ENCODE measurements at regions not wholly inside any gene's neighbourhood (a gene's known extent, or its start where the extent isn't known, plus 50 kb on each side); places are given as distances from the start of the nearest gene placed in this dataset.

DNA sequence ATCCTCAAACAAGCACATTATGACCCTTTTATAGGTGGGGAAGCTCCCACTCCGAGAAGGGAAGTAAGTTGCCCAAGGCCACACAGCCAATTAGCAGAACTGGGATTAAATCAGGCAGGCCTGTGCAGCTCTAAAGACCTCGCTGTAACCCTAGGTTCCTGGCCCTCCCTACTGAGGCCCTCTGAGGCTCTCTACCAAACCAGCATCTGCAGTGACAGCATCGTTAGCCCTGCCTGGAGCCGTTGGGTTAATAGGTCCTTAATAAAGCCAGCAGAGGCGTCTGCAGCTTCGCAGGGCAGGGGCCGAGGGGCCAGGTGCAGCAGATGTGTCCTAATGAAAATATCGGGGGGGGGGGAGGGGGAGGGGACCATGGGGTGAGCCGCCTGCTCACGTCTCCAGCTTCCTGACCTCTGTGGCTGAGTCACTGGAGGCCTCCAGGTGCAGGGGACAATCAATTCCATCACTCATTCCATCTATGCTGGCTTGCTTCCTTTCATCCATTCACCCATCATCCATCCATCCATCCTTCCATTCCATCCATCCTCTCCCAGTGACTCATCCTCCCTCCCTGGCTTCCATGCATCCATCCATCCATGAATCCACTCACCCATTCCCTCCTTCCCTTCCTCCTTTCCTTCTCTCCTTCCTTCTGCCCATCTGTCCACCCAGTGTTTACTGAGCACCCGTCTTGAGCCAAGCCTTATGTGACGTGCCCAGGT lies 203.9 kb downstream of the C9orf50 start:
- peaks cover 17% of the 10 kb centered on the region for H3K4me1 ChIP-seq (ENCODE audit: insufficient read depth)
- no peaks in the 10 kb centered on the region for H3K27me3 ChIP-seq (replicated peaks; ENCODE audit: insufficient read depth)
- in situ Hi-C loops (cut with MboI): no loop called here
- no peaks in the 10 kb centered on the region for H3K79me2 ChIP-seq (ENCODE audit: insufficient read depth)
- no peak for TF ChIP-seq EZH2phosphoT487 (IDR thresholded peaks at IDR 0.05; ENCODE audit: insufficient read depth, low read depth)
- TF ChIP-seq EZH2 (IDR thresholded peaks at IDR 0.05; ENCODE audit: insufficient read depth, poor library complexity, severe bottlenecking): no peak
- no peak for DNase-seq
- 75 to 79% methylated on average over 9 to 12 of the region's 12 CpGs for WGBS, 2 experiments (ENCODE audit: low coverage in 1 of 2, low lambda C conversion rate in 2 of 2, missing lambda C conversion rate in 2 of 2)
- peaks cover 8% of the 10 kb centered on the region for H3F3A ChIP-seq (ENCODE audit: insufficient read depth)
- H4K20me1 ChIP-seq (ENCODE audit: insufficient read depth): no peaks in the 10 kb centered on the region
- H3K27ac ChIP-seq: no peak overlapping the region
- H2AFZ ChIP-seq: no peak overlapping the region
- H3K4me2 ChIP-seq (ENCODE audit: unreplicated experiment): no peak overlapping the region
- no peaks in the 10 kb centered on the region for H3K9me3 ChIP-seq (ENCODE audit: low read depth)
- no peaks in the 10 kb centered on the region for H3K36me3 ChIP-seq (ENCODE audit: low read depth)
- H3K4me3 ChIP-seq: no peak overlapping the region
- no peaks in the 10 kb centered on the region for H3K9me2 ChIP-seq (ENCODE audit: insufficient read depth)
- H3K9ac ChIP-seq: no peak overlapping the region

- TF ChIP-seq EZH2 (IDR thresholded peaks at IDR 0.05; ENCODE audit: insufficient read depth, poor library complexity, severe bottlenecking) (no peak), EZH2phosphoT487 (IDR thresholded peaks at IDR 0.05; ENCODE audit: insufficient read depth, low read depth) (no peak)
- 59 to 67% methylated on average over 22 to 26 of the region's 26 CpGs for WGBS, 2 experiments (ENCODE audit: low coverage in 1 of 2, low lambda C conversion rate in 2 of 2, missing lambda C conversion rate in 2 of 2)
- Histone ChIP-seq H3K4me2 (ENCODE audit: unreplicated experiment) (no peak overlapping the region), H3F3A (ENCODE audit: insufficient read depth) (peaks cover 8% of the 10 kb centered on the region), H3K27me3 (replicated peaks; ENCODE audit: insufficient read depth) (no peaks in the 10 kb centered on the region), H3K9me3 (ENCODE audit: low read depth) (no peaks in the 10 kb centered on the region), H3K79me2 (ENCODE audit: insufficient read depth) (no peaks in the 10 kb centered on the region), H3K4me3 (no peak overlapping the region), H2AFZ (no peak overlapping the region), H3K36me3 (ENCODE audit: low read depth) (no peaks in the 10 kb centered on the region), H3K9ac (no peak overlapping the region), H3K9me2 (ENCODE audit: insufficient read depth) (no peaks in the 10 kb centered on the region), H3K27ac (no peak overlapping the region), H4K20me1 (ENCODE audit: insufficient read depth) (no peaks in the 10 kb centered on the region), H3K4me1 (ENCODE audit: insufficient read depth) (peaks cover 17% of the 10 kb centered on the region)
- DNase-seq: no peak
- in situ Hi-C loops (cut with MboI): no loop called here
These were observed 204.8 kb downstream of the C9orf50 start for GRCh38 chr9:129415942-129416651.

DNA sequence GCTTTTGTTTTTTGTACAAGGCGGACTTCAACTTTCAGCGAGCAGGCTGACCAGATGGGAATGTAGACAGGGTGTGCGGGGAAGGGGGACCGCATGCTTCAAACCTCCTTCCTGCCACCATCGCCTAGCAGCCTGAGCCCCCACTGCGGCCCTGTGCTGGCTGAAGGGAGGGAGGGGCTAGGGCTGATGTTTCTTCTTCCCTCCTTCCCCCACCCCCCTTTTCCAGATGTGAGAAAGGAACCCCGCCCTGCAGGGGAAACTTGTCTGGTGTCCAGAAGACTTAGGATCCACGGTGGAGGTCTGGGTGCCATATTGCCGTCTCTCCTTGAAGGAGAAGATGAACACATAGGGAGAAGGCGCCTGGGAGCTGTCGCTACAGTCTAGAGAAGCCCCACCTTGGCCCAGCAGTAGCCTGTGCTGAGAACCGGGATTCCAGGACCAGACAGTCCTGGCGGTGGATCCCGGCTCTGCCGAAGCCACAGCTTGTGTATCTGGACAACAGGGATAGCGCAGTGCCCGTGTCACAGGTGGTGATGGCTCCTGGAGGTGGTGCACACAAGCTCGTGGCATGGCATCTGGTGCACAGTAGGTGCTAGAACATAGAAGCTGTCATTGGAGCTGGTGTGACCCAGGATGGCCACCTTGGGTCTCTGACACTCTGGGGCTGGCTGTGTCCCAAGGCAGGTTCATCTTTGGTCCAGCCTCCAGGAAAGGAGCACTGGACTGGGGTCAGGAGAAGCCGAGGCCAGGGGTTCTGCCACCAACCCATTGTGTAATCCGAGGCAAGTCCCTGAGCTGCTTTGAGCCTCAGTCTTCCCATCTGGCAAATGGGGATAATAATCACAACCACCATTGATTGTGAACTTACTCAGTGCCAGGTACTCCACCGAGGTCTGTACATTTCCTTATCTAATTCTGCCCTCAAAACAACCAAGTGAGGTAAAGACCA lies 205.6 kb downstream of the C9orf50 start:
- Histone ChIP-seq H3K9me3 (ENCODE audit: low read depth) (no peaks in the 10 kb centered on the region), H3K27me3 (replicated peaks; ENCODE audit: insufficient read depth) (no peaks in the 10 kb centered on the region), H3K4me2 (ENCODE audit: unreplicated experiment) (peak overlapping the region; percentile 84), H4K20me1 (ENCODE audit: insufficient read depth) (no peaks in the 10 kb centered on the region), H3K36me3 (ENCODE audit: low read depth) (no peaks in the 10 kb centered on the region), H3F3A (ENCODE audit: insufficient read depth) (peaks cover 8% of the 10 kb centered on the region), H3K9me2 (ENCODE audit: insufficient read depth) (no peaks in the 10 kb centered on the region), H3K4me3 (no peak overlapping the region), H2AFZ (peak overlapping the region; percentile 53; the same call in 1 of the 2 replicates), H3K9ac (peak overlapping the region; percentile 98), H3K4me1 (ENCODE audit: insufficient read depth) (peaks cover 17% of the 10 kb centered on the region), H3K27ac (no peak overlapping the region), H3K79me2 (ENCODE audit: insufficient read depth) (no peaks in the 10 kb centered on the region)
- TF ChIP-seq EZH2 (IDR thresholded peaks at IDR 0.05; ENCODE audit: insufficient read depth, poor library complexity, severe bottlenecking) (no peak), EZH2phosphoT487 (IDR thresholded peaks at IDR 0.05; ENCODE audit: insufficient read depth, low read depth) (no peak)
- DNase-seq: no peak
- in situ Hi-C loops (cut with MboI): no loop called here
- WGBS, 2 experiments (ENCODE audit: low coverage in 1 of 2, low lambda C conversion rate in 2 of 2, missing lambda C conversion rate in 2 of 2): 72 to 79% methylated on average over 20 to 21 of the region's 21 CpGs

DNA sequence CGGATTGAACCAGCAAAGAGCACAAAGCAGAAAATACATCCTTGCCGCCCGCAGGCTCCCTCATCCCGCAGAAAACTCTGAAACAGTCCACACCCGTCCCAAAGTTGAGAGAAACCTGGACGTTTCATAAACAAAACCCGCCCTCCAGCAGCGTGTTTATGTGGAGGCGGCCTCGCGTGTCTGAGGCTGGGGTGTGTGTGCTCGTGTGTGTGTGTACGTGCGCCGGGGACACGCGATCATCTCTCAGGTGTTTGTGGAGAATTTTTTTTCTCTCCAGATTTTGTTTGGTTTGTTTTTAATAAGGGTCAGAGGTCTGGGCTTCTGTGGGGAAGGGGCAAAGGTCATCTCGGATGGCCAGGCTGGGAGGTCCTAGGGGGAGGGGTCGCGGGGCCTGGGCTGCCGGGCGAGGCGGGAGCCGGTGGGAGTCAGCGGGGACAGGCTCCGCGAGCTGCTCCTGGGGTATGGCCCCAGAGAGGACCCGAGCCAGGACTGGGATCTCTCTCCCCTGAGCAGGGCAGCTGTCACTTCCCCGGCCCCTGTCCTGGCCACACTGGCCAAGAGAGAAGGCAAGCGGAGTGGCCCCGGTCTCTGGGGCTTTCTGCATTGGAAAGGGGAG lies 206.4 kb downstream of the C9orf50 start:
- Histone ChIP-seq H4K20me1 (ENCODE audit: insufficient read depth) (no peaks in the 10 kb centered on the region), H3K4me3 (peak overlapping the region; percentile 76), H3K9ac (peak overlapping the region; percentile 98), H3K4me1 (ENCODE audit: insufficient read depth) (peaks cover 17% of the 10 kb centered on the region), H3K9me3 (ENCODE audit: low read depth) (no peaks in the 10 kb centered on the region), H3K27ac (peak overlapping the region; percentile 100), H2AFZ (peak overlapping the region; percentile 53), H3K4me2 (ENCODE audit: unreplicated experiment) (peak overlapping the region; percentile 84), H3K79me2 (ENCODE audit: insufficient read depth) (no peaks in the 10 kb centered on the region), H3K27me3 (replicated peaks; ENCODE audit: insufficient read depth) (no peaks in the 10 kb centered on the region), H3K9me2 (ENCODE audit: insufficient read depth) (no peaks in the 10 kb centered on the region), H3K36me3 (ENCODE audit: low read depth) (no peaks in the 10 kb centered on the region), H3F3A (ENCODE audit: insufficient read depth) (peaks cover 8% of the 10 kb centered on the region)
- in situ Hi-C loops (cut with MboI): no loop called here
- TF ChIP-seq EZH2 (IDR thresholded peaks at IDR 0.05; ENCODE audit: insufficient read depth, poor library complexity, severe bottlenecking): no peak
- DNase-seq: peak; percentile 86
- 17 to 19% methylated on average over 23 to 31 of the region's 31 CpGs for WGBS, 2 experiments (ENCODE audit: low coverage in 1 of 2, low lambda C conversion rate in 2 of 2, missing lambda C conversion rate in 2 of 2)

Measured in GM23248 (cell line).